Mesendoderm (in vitro differentiated cells): ENCODE measurements at regions not wholly inside any gene's neighbourhood (a gene's known extent, or its start where the extent isn't known, plus 50 kb on each side); places are given as distances from the start of the nearest gene placed in this dataset.

Experiments used
- DNase-seq: peaks from one replicate; pipeline ENCODE4 v3.0.0; 2013
- H2AK5ac ChIP-seq: 2 replicates; pipeline ENCODE4 v1.6.1; 2013; ENCODE audit warnings: low read length, inconsistent platforms
- H2BK120ac ChIP-seq: 2 replicates; pipeline ENCODE4 v1.6.1; 2013; ENCODE audit warnings: low read depth, mild to moderate bottlenecking, low read length, moderate library complexity, mixed read lengths
- H2BK15ac ChIP-seq: replicated peaks from 2 replicates; pipeline ENCODE4 v1.6.1; 2013; ENCODE audit warnings: low read depth, mild to moderate bottlenecking, moderate library complexity
- H2BK5ac ChIP-seq: 2 replicates; pipeline ENCODE4 v1.6.1; 2013; ENCODE audit warnings: low read length, inconsistent platforms
- H3K18ac ChIP-seq: 2 replicates; pipeline ENCODE4 v1.6.1; 2013; ENCODE audit warnings: mild to moderate bottlenecking, low read length, mixed read lengths
- H3K23ac ChIP-seq: one replicate; pipeline ENCODE4 v1.6.1; 2013; ENCODE audit warnings: low read length
- H3K27ac ChIP-seq: 2 replicates; pipeline ENCODE4 v1.5.1; 2013; ENCODE audit warnings: low read depth, mild to moderate bottlenecking, inconsistent platforms, low read length, moderate library complexity
- H3K27me3 ChIP-seq: 2 replicates; pipeline ENCODE4 v1.6.1; 2013; ENCODE audit warnings: low read length, control low read depth, mild to moderate bottlenecking, inconsistent platforms; ENCODE audit not compliant: insufficient read depth, poor library complexity
- H3K36me3 ChIP-seq: 2 replicates; pipeline ENCODE4 v1.6.1; 2013; ENCODE audit warnings: low read length, inconsistent platforms; ENCODE audit not compliant: control insufficient read depth, insufficient read depth
- H3K4ac ChIP-seq: one replicate; pipeline ENCODE4 v1.6.1; 2013; ENCODE audit warnings: low read depth, mild to moderate bottlenecking, low read length, moderate library complexity
- H3K4me1 ChIP-seq: 2 replicates; pipeline ENCODE4 v1.6.1; 2013; ENCODE audit warnings: low read depth, low read length, inconsistent platforms; ENCODE audit not compliant: control insufficient read depth
- H3K4me2 ChIP-seq: 2 replicates; pipeline ENCODE4 v1.6.1; 2013; ENCODE audit warnings: low read length
- H3K4me3 ChIP-seq: 2 replicates; pipeline ENCODE4 v1.5.1; 2013; ENCODE audit warnings: mild to moderate bottlenecking, low read length
- H3K56ac ChIP-seq: one replicate; pipeline ENCODE4 v1.6.1; 2013; ENCODE audit warnings: low read length
- H3K79me1 ChIP-seq: 2 replicates; pipeline ENCODE4 v1.6.1; 2013; ENCODE audit warnings: low read length, inconsistent platforms
- H3K79me2 ChIP-seq: 2 replicates; pipeline ENCODE4 v1.6.1; 2013; ENCODE audit warnings: mild to moderate bottlenecking, low read length; ENCODE audit not compliant: control insufficient read depth, insufficient read depth
- H3K9ac ChIP-seq: 2 replicates; pipeline ENCODE4 v1.6.1; 2013; ENCODE audit warnings: low read length, inconsistent platforms
- H4K5ac ChIP-seq: one replicate; pipeline ENCODE4 v1.6.1; 2013; ENCODE audit warnings: low read length
- H4K8ac ChIP-seq: one replicate; pipeline ENCODE4 v1.6.1; 2013; ENCODE audit warnings: low read depth, mild to moderate bottlenecking, control low read depth, low read length, moderate library complexity
- WGBS: extraction: QIAGEN DNeasy Blood & Tissue Kit; methylation state at CpG from one replicate; pipeline ENCODE4 v1.1.7; 2013; ENCODE audit warnings: low lambda C conversion rate, missing lambda C conversion rate; ENCODE audit not compliant: insufficient coverage; ENCODE audit errors: extremely low coverage; 5-methylcytosine and 5-hydroxymethylcytosine counted together

- Histone ChIP-seq H3K79me1 (no peaks in the 10 kb centered on the region), H3K79me2 (no peaks in the 10 kb centered on the region), H3K23ac (no peak overlapping the region), H3K4me3 (no peak overlapping the region), H3K56ac (no peak overlapping the region), H3K4ac (no peak overlapping the region), H3K27me3 (no peaks in the 10 kb centered on the region), H4K5ac (no peak overlapping the region), H3K18ac (no peak overlapping the region), H3K4me1 (no peaks in the 10 kb centered on the region), H3K36me3 (no peaks in the 10 kb centered on the region), H3K27ac (no peak overlapping the region), H2AK5ac (no peak overlapping the region), H3K9ac (no peak overlapping the region), H4K8ac (no peak overlapping the region), H2BK15ac (no peak overlapping the region), H2BK5ac (no peak overlapping the region), H2BK120ac (no peak overlapping the region), H3K4me2 (no peak overlapping the region)
- DNase-seq = no peak
- WGBS = no CpG with 5 or more reads among the region's 5 CpGs
These were observed 71.7 kb upstream of the NOCT start for GRCh38 chr4:138943893-138944292.

- Histone ChIP-seq H3K79me2 (no peaks in the 10 kb centered on the region), H3K9ac (no peak overlapping the region), H2BK15ac (no peak overlapping the region), H3K36me3 (no peaks in the 10 kb centered on the region), H3K4me2 (no peak overlapping the region), H3K79me1 (no peaks in the 10 kb centered on the region), H4K5ac (no peak overlapping the region), H4K8ac (no peak overlapping the region), H3K18ac (no peak overlapping the region), H2BK5ac (no peak overlapping the region), H3K27me3 (no peaks in the 10 kb centered on the region), H3K4me1 (peaks cover 2% of the 10 kb centered on the region), H2BK120ac (no peak overlapping the region), H3K27ac (no peak overlapping the region), H3K23ac (no peak overlapping the region), H3K56ac (no peak overlapping the region), H3K4ac (no peak overlapping the region), H2AK5ac (no peak overlapping the region), H3K4me3 (no peak overlapping the region)
- no CpG with 5 or more reads among the region's 1 CpG for WGBS
- DNase-seq = no peak
These were observed 74.5 kb upstream of the NOCT start for GRCh38 chr4:138941037-138941436.

GRCh38 chr4:138939960-138940359 lies 75.6 kb upstream of the NOCT start:
- H3K4ac ChIP-seq = peak overlapping the region; percentile 1
- WGBS = no CpG with 5 or more reads among the region's 4 CpGs
- peaks cover 2% of the 10 kb centered on the region for H3K4me1 ChIP-seq
- H2AK5ac ChIP-seq = no peak overlapping the region
- H3K56ac ChIP-seq = no peak overlapping the region
- H3K27ac ChIP-seq = no peak overlapping the region
- no peak overlapping the region for H2BK120ac ChIP-seq
- no peak for DNase-seq
- H3K9ac ChIP-seq = no peak overlapping the region
- no peaks in the 10 kb centered on the region for H3K36me3 ChIP-seq
- H4K8ac ChIP-seq = no peak overlapping the region
- H3K79me2 ChIP-seq = no peaks in the 10 kb centered on the region
- H2BK15ac ChIP-seq = no peak overlapping the region
- H2BK5ac ChIP-seq = no peak overlapping the region
- H4K5ac ChIP-seq = no peak overlapping the region
- H3K23ac ChIP-seq = no peak overlapping the region
- no peaks in the 10 kb centered on the region for H3K27me3 ChIP-seq
- H3K18ac ChIP-seq = no peak overlapping the region
- no peaks in the 10 kb centered on the region for H3K79me1 ChIP-seq
- H3K4me2 ChIP-seq = no peak overlapping the region
- H3K4me3 ChIP-seq = no peak overlapping the region

GRCh38 chr4:138938366-138938690 lies 77.3 kb upstream of the NOCT start:
- no peak overlapping the region for H2BK15ac ChIP-seq
- H3K79me2 ChIP-seq = no peaks in the 10 kb centered on the region
- H3K56ac ChIP-seq = no peak overlapping the region
- no peak overlapping the region for H3K18ac ChIP-seq
- no peak overlapping the region for H4K8ac ChIP-seq
- no peak overlapping the region for H4K5ac ChIP-seq
- no peak overlapping the region for H2AK5ac ChIP-seq
- no peak overlapping the region for H3K27ac ChIP-seq
- H3K9ac ChIP-seq = no peak overlapping the region
- H2BK5ac ChIP-seq = no peak overlapping the region
- DNase-seq = peak; percentile 68
- H3K4me2 ChIP-seq = no peak overlapping the region
- H3K23ac ChIP-seq = no peak overlapping the region
- peaks cover 2% of the 10 kb centered on the region for H3K4me1 ChIP-seq
- no peak overlapping the region for H3K4ac ChIP-seq
- H3K36me3 ChIP-seq = no peaks in the 10 kb centered on the region
- no CpG with 5 or more reads among the region's 3 CpGs for WGBS
- H3K4me3 ChIP-seq = no peak overlapping the region
- H3K27me3 ChIP-seq = no peaks in the 10 kb centered on the region
- no peak overlapping the region for H2BK120ac ChIP-seq
- no peaks in the 10 kb centered on the region for H3K79me1 ChIP-seq

GRCh38 chr4:138935135-138935807 lies 80.3 kb upstream of the NOCT start:
- Histone ChIP-seq H3K9ac (no peak overlapping the region), H4K5ac (no peak overlapping the region), H3K4me2 (no peak overlapping the region), H4K8ac (no peak overlapping the region), H2BK5ac (no peak overlapping the region), H3K27me3 (no peaks in the 10 kb centered on the region), H2BK120ac (no peak overlapping the region), H2AK5ac (no peak overlapping the region), H3K4me1 (peaks cover 2% of the 10 kb centered on the region), H3K4me3 (no peak overlapping the region), H2BK15ac (no peak overlapping the region), H3K4ac (no peak overlapping the region), H3K79me1 (no peaks in the 10 kb centered on the region), H3K56ac (no peak overlapping the region), H3K36me3 (no peaks in the 10 kb centered on the region), H3K79me2 (no peaks in the 10 kb centered on the region), H3K18ac (no peak overlapping the region), H3K27ac (no peak overlapping the region), H3K23ac (no peak overlapping the region)
- no peak for DNase-seq
- 100% methylated on average over 1 of the region's 4 CpGs for WGBS

GRCh38 chr4:138927072-138927471 lies 88.5 kb upstream of the NOCT start:
- no peak overlapping the region for H3K27ac ChIP-seq
- H2BK120ac ChIP-seq = no peak overlapping the region
- no peaks in the 10 kb centered on the region for H3K36me3 ChIP-seq
- H3K79me1 ChIP-seq = no peaks in the 10 kb centered on the region
- no peak overlapping the region for H3K9ac ChIP-seq
- H3K79me2 ChIP-seq = no peaks in the 10 kb centered on the region
- no peak for DNase-seq
- no peak overlapping the region for H3K23ac ChIP-seq
- no peak overlapping the region for H2AK5ac ChIP-seq
- H3K4me2 ChIP-seq = no peak overlapping the region
- H3K4me1 ChIP-seq = no peaks in the 10 kb centered on the region
- H3K18ac ChIP-seq = no peak overlapping the region
- no peak overlapping the region for H2BK5ac ChIP-seq
- no peaks in the 10 kb centered on the region for H3K27me3 ChIP-seq
- no peak overlapping the region for H4K5ac ChIP-seq
- no peak overlapping the region for H3K4ac ChIP-seq
- no peak overlapping the region for H2BK15ac ChIP-seq
- no peak overlapping the region for H4K8ac ChIP-seq
- H3K56ac ChIP-seq = no peak overlapping the region
- no peak overlapping the region for H3K4me3 ChIP-seq
